ENCODE measurements at regions not wholly inside any gene's neighbourhood (a gene's known extent, or its start where the extent isn't known, plus 50 kb on each side); places are given as distances from the start of the nearest gene placed in this dataset.

DNA sequence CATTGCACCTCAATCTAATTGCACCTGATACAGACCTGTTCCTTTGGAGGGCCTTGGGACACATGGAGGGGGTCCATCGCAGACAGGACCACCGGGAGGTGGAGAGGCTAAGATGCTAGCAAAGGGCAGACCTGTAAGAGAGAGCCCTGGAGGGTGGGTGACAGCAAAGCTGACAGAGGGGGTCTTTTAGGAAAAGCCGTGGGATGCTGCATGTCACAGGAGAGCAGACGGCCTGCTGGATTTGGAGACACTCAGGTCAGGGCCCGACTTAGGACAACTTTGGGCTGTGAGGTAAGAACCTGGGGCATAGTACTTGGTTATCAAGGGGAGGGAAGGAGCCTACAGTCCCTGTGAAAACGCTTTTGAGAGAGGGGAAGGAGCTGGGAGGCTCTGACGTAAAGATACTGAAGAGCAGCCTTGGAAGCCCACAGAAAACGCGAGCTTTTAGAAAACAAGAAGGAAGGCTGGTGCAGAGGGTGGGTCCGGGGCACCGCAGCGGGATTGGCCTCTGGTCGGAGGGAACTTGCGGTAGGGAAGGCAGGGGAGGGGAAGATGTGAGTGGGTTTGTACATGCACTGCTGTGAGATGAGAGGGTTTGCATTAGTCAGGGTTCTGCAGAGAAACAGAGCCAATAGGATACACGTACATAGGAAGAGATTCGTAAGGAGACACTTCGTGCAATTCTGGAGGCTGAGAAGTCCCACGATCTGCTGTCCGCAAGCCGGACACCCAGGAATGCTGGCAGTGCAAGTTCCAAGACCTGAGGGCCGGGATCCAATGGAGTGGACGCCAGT lies 868.5 kb downstream of the TBC1D22A start:
- Histone ChIP-seq H3K4me1 (no peaks in the 10 kb centered on the region), H3K4me3 (no peak overlapping the region), H3K36me3 (no peaks in the 10 kb centered on the region), H3K27ac (no peak overlapping the region), H3K27me3 (replicated peaks in 1 of 7) (peaks cover 0 to 56% (median 0%) of the 10 kb centered on the region in 7 donors), H3K9me3 (peaks cover 0 to 8% (median 0%) of the 10 kb centered on the region in 8 donors)
- DNase-seq, result no peak
- TF ChIP-seq POLR2AphosphoS5 (IDR thresholded peaks at IDR 0.05) (no peak), POLR2A (IDR thresholded peaks at IDR 0.05) (no peak)
- TF ChIP-seq, protein P1, sequence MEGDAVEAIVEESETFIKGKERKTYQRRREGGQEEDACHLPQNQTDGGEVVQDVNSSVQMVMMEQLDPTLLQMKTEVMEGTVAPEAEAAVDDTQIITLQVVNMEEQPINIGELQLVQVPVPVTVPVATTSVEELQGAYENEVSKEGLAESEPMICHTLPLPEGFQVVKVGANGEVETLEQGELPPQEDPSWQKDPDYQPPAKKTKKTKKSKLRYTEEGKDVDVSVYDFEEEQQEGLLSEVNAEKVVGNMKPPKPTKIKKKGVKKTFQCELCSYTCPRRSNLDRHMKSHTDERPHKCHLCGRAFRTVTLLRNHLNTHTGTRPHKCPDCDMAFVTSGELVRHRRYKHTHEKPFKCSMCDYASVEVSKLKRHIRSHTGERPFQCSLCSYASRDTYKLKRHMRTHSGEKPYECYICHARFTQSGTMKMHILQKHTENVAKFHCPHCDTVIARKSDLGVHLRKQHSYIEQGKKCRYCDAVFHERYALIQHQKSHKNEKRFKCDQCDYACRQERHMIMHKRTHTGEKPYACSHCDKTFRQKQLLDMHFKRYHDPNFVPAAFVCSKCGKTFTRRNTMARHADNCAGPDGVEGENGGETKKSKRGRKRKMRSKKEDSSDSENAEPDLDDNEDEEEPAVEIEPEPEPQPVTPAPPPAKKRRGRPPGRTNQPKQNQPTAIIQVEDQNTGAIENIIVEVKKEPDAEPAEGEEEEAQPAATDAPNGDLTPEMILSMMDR (IDR thresholded peaks at IDR 0.05 in 8 of 11, conservative IDR thresholded peaks at IDR 0.05 in 3 of 11), result no peak
- intact Hi-C loops (cut with DNase I; ENCODE audit: low total_unique reads), result no loop called here
- 79 to 84% (median 80%) methylated on average over 22 of the region's 22 CpGs for WGBS, 5 donors

DNA sequence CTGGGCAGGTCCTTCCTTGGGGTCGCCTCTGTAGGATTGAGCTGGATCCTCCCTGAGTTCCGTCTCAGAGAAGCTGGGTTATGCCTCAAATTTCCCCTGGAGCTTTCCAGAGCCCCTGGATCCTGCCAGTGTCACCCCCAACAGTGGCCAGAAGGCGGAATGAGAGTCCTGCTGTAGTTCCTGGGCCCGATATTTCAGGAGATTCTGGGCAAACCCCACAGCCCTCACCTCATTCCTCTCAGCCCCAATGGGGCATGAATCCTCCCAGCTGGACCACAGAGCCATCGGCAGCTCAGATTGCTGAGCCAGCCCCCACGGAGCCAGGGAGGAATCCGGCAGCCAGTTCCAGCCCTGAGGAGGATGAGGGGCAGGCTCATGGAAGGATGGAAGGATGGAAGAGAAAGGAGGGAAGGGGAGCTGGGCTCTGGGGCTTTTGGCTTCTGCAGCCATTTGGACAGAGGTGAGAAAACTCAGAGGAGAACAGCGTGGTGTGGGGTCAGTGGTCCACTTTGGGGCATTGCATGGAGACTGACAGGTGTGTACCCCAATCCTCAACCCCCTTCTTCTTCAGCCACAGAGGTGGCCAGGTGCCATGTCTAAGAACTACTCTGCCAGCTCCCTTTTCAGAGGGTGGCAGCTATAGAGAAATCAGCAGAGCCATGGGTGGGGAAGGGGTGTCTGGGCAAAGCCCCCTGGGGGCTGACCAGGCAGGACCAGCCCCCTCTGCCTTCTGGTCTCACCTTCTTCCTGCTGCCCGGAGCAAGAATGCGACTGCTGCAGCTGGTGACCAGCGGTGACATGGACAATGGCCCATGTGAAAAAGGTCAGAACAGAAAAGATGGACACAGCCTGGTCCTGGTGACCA lies 867.6 kb downstream of the TBC1D22A start:
- H3K4me1 ChIP-seq, result no peaks in the 10 kb centered on the region
- intact Hi-C loops (cut with DNase I; ENCODE audit: low total_unique reads), result no loop called here
- no peaks in the 10 kb centered on the region for H3K36me3 ChIP-seq
- TF ChIP-seq POLR2A (IDR thresholded peaks at IDR 0.05) (no peak), POLR2AphosphoS5 (IDR thresholded peaks at IDR 0.05) (no peak)
- TF ChIP-seq, protein P1 (IDR thresholded peaks at IDR 0.05 in 8 of 11, conservative IDR thresholded peaks at IDR 0.05 in 3 of 11), result no peak
- no peak for DNase-seq
- H3K27ac ChIP-seq, result no peak overlapping the region
- peaks cover 0 to 54% (median 0%) of the 10 kb centered on the region in 7 donors for H3K27me3 ChIP-seq (replicated peaks in 1 of 7)
- peaks cover 0 to 8% (median 0%) of the 10 kb centered on the region in 8 donors for H3K9me3 ChIP-seq
- 59 to 79% (median 68%) methylated on average over 8 to 11 of the region's 11 CpGs for WGBS, 5 donors
- no peak overlapping the region for H3K4me3 ChIP-seq

DNA sequence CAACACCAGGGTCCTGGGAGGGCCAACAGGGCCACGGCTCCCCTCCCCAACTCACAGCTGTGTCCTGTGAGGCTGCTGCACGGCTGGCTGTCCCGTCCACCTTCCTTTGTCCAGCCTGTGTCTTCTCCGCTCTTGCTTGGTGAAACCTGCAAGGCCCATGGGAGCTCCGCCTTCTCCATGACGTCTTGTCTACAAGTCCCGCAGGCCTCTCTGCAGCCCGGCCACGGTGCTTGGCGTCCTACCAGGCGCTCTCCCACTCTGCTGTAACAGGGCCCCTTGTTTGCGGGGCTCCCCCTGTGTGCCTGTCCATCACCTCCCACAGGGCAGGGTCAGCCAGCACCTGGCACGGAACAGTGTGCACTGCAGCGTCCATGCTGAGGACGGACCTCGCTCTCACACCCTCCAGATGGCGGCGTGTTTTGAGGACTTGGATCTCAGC lies 866.8 kb downstream of the TBC1D22A start:
- Histone ChIP-seq H3K4me1 (no peaks in the 10 kb centered on the region), H3K4me3 (no peak overlapping the region), H3K9me3 (peaks cover 0 to 5% (median 0%) of the 10 kb centered on the region in 8 donors), H3K27me3 (replicated peaks in 1 of 7) (peaks cover 0 to 48% (median 0%) of the 10 kb centered on the region in 7 donors), H3K27ac (no peak overlapping the region), H3K36me3 (no peaks in the 10 kb centered on the region)
- intact Hi-C loops (cut with DNase I; ENCODE audit: low total_unique reads), result no loop called here
- TF ChIP-seq POLR2AphosphoS5 (IDR thresholded peaks at IDR 0.05) (no peak), POLR2A (IDR thresholded peaks at IDR 0.05) (no peak)
- TF ChIP-seq, protein P1 (IDR thresholded peaks at IDR 0.05 in 8 of 11, conservative IDR thresholded peaks at IDR 0.05 in 3 of 11), result no peak
- DNase-seq, result no peak
- WGBS, 5 donors, result 63 to 86% (median 83%) methylated on average over 6 to 18 of the region's 18 CpGs

Data from spleen (tissue), 11 donors.